ENCODE measurements at regions not wholly inside any gene's neighbourhood (a gene's known extent, or its start where the extent isn't known, plus 50 kb on each side); places are given as distances from the start of the nearest gene placed in this dataset.

- no peak for DNase-seq (ENCODE audit: low read depth, low spot score)
Measured at GRCh38 chr22:26996154-26996553, 338.8 kb downstream of the MIAT start.

- DNase-seq (ENCODE audit: low read depth, low spot score): no peak
Measured at GRCh38 chr22:26998129-26998528, 340.7 kb downstream of the MIAT start.

DNA sequence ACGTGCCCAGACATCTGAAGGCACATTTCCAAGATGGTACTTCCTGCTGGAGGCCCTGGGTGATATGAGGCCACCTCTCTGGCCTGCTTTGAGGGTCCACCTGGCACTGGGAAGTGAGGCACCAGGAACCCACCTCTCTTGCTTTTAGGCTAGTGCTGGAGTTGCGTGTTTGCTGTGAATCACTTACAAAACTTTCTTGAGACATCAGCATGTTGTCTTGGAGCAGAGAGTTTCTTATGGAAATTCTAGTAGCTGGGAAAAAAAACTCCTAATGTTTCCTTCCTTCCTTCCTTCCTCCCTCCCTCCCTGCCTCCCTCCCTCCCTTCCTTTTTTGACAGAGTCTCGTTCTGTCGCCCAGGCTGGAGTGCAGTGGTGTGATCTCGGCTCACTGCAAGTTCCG lies 341.3 kb downstream of the MIAT start:
- no peak for DNase-seq (ENCODE audit: low read depth, low spot score)

- DNase-seq (ENCODE audit: low read depth, low spot score): no peak
Measured at GRCh38 chr22:27003297-27003696, 345.9 kb downstream of the MIAT start.

GRCh38 chr22:27004434-27004833 lies 347.0 kb downstream of the MIAT start:
- DNase-seq (ENCODE audit: low read depth, low spot score): no peak

DNA sequence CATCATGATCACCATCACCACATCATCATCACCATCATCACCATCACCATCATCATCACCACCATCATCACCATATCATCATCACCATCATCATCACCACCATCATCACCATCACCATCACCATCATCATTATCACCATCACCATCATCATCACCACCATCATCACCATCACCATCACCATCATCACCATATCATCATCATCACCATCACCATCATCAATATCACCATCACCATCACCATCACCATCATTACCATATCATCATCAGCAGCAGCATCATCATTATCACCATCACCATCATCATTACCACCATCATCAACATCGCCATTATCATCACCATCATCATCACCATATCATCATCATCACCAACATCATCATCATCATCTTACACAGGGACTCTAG lies 351.1 kb downstream of the MIAT start:
- no peak for DNase-seq (ENCODE audit: low read depth, low spot score)

DNA sequence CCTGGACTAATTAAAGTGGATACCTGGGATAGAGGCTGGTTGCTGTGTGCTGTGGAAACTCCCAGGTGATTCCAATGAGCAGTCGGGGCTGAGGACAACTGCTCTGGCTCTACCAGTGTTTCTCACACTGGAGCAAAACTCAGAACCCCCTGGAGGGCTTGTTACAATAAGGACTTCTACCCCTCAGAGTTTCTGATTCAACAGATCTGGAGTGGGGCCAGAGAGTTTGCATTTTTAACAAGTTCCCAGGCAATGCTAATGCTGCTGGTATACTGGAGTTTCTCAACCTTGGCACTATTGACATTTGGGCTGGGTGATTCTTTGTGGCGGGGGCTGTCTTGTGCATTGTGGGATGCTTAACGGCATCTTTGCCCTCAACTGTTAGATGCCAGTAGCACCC lies 353.7 kb downstream of the MIAT start:
- no peak for DNase-seq (ENCODE audit: low read depth, low spot score)

DNA sequence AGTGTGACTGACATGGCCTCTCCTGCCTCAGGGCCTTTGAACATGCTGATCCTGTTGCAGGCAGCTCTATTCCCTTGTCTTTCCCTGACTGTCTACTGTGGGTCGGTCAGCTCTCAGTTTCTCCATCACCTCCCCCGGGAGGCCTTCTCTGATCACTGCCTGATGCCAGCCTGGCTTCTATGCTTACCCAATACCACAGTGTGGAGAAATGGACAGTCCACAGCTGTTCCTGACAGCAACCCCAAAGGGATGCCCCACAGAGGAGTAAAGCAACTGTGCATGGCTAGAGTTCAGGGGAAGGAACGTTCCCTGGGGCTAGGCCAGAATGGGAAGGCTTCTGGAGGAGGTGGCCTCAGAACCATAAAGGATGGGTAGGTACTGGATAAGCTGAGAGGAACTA lies 354.3 kb downstream of the MIAT start:
- DNase-seq (ENCODE audit: low read depth, low spot score): no peak

DNA sequence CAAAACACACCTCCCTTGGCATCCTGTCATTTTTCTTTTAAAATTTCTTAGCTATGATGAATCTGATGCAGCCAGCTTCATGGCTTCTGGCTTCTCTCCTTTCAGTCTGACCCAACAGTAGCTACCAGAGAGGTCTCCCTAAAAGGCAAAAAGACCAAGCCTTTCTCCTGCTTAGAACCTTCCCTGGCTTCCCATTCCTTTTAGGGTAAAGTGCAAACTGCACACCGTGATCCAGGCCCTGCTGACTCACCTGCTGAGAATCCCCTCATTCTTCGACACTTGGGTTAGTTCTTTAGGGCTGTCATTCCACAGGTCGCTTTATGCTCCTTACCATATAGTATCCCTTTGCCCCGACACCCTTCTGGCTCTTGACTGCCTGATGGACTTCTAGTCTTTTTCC lies 362.4 kb downstream of the MIAT start:
- no peak for DNase-seq (ENCODE audit: low read depth, low spot score)

DNA sequence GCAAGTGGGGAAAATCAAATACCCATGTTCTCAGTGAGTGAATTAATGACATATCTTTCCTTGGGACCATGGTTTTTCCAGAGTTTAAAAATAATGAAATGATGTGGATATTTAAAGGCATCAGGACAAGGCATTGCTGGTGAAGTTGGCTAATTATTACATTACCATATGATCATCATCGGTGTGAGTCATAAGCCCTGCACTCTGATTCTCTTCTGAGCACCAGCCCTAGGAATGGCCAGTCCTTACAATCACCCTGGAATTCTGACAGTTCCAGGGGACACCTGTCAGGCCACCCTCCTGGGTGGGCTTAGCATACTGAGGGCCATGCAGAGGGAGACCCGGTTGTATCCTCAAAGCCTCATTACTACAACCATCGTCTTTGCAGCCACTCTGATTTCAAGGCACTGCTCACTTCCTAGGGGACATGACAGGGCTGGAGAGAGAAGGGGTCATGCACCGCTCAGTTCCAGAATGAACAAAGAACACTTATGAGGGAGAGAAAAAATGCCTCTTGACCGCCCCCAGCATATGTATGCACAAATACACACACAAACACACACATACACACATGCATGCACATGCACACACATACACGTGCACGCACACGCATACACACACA lies 365.0 kb downstream of the MIAT start:
- no peak for DNase-seq (ENCODE audit: low read depth, low spot score)

GRCh38 chr22:27022896-27023361 lies 365.5 kb downstream of the MIAT start:
- DNase-seq (ENCODE audit: low read depth, low spot score): no peak

- no peak for DNase-seq (ENCODE audit: low read depth, low spot score)
Measured at GRCh38 chr22:27023591-27023990, 366.2 kb downstream of the MIAT start.

- no peak for DNase-seq (ENCODE audit: low read depth, low spot score)
Measured at GRCh38 chr22:27024982-27025381, 367.6 kb downstream of the MIAT start.

DNA sequence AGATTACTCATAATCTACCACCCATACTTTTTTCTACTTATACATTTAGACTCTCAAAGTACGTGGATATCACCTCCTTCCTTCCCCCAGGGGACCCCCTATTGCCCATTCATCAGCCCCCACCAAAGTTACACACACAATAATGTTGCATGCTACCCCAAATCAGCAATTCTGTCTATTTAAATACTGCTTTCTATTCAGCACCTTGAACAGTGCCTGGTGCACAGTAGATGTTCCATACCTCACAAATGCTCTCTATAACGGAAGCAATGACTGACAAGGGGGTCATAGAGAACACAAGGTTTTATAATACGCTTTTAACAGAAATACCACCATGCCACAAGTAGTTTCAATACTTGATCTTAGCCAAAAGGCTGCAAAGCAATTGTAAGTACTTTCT lies 370.7 kb downstream of the MIAT start:
- DNase-seq (ENCODE audit: low read depth, low spot score): no peak

DNA sequence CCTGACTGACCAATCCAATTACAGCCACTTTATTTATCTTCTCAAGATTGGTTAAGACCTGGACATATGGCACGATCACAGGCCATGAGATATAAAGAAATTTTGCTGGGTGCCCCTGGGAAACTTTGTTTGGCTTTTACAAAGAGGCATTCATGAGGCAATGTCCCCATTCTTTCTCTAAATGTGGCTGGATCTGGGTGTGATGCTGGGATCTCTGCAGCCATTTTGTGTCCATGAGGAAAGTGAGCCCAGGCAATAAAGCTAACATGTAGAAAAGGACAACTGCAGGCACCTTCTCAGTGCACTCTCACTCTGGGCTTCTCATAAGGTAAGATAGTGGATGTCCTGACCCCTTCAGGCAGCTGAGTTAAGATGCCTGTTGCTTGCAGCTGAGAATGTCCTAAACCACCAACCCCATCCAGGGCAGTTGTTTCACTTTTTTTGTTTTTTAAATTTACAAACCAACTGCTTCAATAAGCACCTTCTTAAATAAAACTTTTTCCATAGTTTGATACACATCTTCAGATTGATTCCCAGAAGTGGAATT lies 372.3 kb downstream of the MIAT start:
- DNase-seq (ENCODE audit: low read depth, low spot score): no peak

DNA sequence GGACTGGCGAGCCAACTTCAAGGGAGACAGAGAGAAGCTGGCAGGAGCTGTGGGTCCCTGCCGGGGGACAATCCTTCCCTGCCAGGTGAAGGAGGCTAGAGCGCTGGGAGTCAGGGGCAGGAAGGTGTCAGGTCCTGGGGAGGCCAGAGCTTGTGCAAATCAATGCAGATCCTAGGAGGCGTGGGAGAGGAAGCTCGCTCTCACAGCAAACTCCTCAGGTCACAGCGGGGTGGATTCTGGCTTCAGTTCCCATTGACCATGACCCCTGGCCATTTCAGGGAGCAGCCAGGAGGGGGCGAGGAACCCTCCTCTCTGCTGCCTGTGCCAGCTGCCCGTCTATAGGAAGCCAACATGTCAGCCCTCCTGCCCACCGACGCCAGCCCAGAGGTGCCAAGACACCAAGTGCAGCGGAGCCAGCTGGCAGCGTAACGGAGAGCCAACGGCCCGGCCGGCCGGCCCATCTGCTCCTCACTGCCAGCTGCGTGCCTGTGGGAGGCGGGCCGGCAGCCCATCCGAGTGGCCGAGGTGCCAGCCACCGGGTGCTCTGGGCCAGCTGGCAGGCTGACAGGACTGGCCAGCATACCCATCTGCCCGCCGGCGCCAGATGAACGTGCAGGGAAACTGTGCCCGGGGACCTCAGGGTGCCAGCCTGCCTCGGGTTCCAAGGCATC lies 374.8 kb downstream of the MIAT start:
- DNase-seq (ENCODE audit: low read depth, low spot score): no peak

DNA sequence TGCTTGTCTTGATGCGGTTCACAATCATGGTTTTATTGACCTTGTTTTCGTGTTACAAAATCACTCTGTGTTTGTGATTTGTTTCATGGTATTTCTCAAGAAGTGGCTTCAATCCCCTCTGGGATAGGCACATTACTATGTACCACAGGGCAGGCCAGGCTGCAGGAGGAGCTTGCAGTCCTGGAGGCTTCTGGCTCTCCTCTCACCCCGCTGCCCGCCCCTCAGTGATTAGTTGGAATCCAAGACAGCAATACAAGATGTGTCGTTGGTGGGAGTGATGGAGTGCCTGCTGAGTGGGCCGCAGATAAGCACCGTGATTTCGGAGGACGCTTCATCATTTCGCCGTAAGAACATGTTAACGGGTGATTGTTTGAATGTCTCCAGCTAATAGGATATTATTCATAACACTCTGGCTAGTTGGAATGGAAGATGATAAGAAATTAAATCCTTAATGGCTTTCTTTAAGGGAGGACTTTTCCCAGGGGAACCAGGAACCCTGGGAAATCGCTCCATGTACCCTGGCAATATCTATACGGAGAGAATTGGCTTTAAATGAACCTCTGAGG lies 384.4 kb downstream of the MIAT start:
- no peak for DNase-seq (ENCODE audit: low read depth, low spot score)

- DNase-seq (ENCODE audit: low read depth, low spot score): no peak
Measured at GRCh38 chr22:27043262-27043661, 385.9 kb downstream of the MIAT start.

GRCh38 chr22:27045103-27045947 lies 387.9 kb downstream of the MIAT start:
- no peak for DNase-seq (ENCODE audit: low read depth, low spot score)

DNA sequence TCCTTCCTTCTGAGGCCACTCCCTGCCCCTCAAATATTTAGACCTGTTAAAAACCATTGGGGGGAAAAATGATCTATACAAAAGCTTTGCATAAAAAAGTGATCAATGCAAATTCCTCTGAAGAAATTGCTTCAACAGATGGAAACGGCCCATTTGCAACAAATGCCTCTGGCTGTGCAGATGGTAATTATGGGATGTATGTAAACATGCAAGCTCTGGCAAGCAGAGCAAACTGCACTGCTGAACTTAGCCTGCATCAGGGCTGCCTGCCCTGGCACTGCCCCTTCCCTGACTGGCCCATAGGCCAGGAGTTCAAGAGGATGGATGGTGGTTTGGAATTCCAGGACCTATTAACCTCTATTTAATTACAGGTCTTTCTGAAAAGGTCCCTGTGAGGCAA lies 388.7 kb downstream of the MIAT start:
- DNase-seq (ENCODE audit: low read depth, low spot score): no peak

- DNase-seq (ENCODE audit: low read depth, low spot score): no peak
Measured at GRCh38 chr22:27046603-27047002, 389.2 kb downstream of the MIAT start.

GRCh38 chr22:27050771-27051170 lies 393.4 kb downstream of the MIAT start:
- DNase-seq (ENCODE audit: low read depth, low spot score): no peak

Measured in pulmonary artery endothelial cell (primary cell).